Loucy (cell line): ENCODE measurements at regions not wholly inside any gene's neighbourhood (a gene's known extent, or its start where the extent isn't known, plus 50 kb on each side); places are given as distances from the start of the nearest gene placed in this dataset.

Experiments used
- H2AFZ ChIP-seq: fragments of 200-600 bp; sonication (generic); 2 replicates; pipeline ENCODE4 v1.6.0; 2016; ENCODE audit warnings: antibody characterized with exemption, mild to moderate bottlenecking, low read length, moderate library complexity
- H3F3A ChIP-seq: fragments of 200-600 bp; 2 replicates; pipeline ENCODE4 v1.6.0; 2016; ENCODE audit warnings: antibody characterized with exemption, low read depth, mild to moderate bottlenecking
- H3K27me3 ChIP-seq: fragments of 200-600 bp; sonication (generic); 2 replicates; pipeline ENCODE4 v1.6.1; 2014; ENCODE audit warnings: low read length, mild to moderate bottlenecking; ENCODE audit not compliant: insufficient read depth, poor library complexity, severe bottlenecking
- H3K36me3 ChIP-seq: fragments of 200-600 bp; sonication (generic); 2 replicates; pipeline ENCODE4 v1.6.1; 2016; ENCODE audit warnings: low read length; ENCODE audit not compliant: insufficient read depth
- H3K4me1 ChIP-seq: fragments of 200-600 bp; sonication (generic); 2 replicates; pipeline ENCODE4 v1.5.1; 2014; ENCODE audit warnings: low read length, mild to moderate bottlenecking; ENCODE audit not compliant: insufficient read depth, poor library complexity, severe bottlenecking
- H3K4me2 ChIP-seq: fragments of 200-600 bp; sonication (generic); 2 replicates; pipeline ENCODE4 v1.6.0; 2014; ENCODE audit warnings: antibody characterized with exemption, low read length, low read depth, mild to moderate bottlenecking; ENCODE audit not compliant: poor library complexity, severe bottlenecking
- H3K4me3 ChIP-seq: fragments of 200-600 bp; sonication (generic); 2 replicates; pipeline ENCODE4 v1.5.1; 2014; ENCODE audit warnings: low read length, mild to moderate bottlenecking, mixed read lengths; ENCODE audit not compliant: poor library complexity, severe bottlenecking
- H3K79me2 ChIP-seq: fragments of 200-600 bp; sonication (generic); 2 replicates; pipeline ENCODE4 v1.6.1; 2014; ENCODE audit warnings: low read length; ENCODE audit not compliant: insufficient read depth
- H3K9ac ChIP-seq: fragments of 200-600 bp; sonication (generic); 2 replicates; pipeline ENCODE4 v1.6.0; 2014; ENCODE audit warnings: mild to moderate bottlenecking, low read depth, low read length, moderate library complexity; ENCODE audit not compliant: poor library complexity, severe bottlenecking
- H3K9me2 ChIP-seq: fragments of 200-600 bp; sonication (generic); replicated peaks from 2 replicates; pipeline ENCODE4 v1.6.1; 2016; ENCODE audit warnings: low read depth, low read length, mixed read lengths
- H3K9me3 ChIP-seq: fragments of 200-600 bp; sonication (generic); 2 replicates; pipeline ENCODE4 v1.6.1; 2014; ENCODE audit warnings: mild to moderate bottlenecking, antibody characterized with exemption, low read length, low read depth; ENCODE audit not compliant: insufficient read depth
- H4K20me1 ChIP-seq: fragments of 200-600 bp; sonication (generic); 2 replicates; pipeline ENCODE4 v1.6.0; 2014; ENCODE audit warnings: antibody characterized with exemption, low read length, mild to moderate bottlenecking; ENCODE audit not compliant: insufficient read depth, poor library complexity, severe bottlenecking
- EZH2phosphoT487 ChIP-seq: fragments of 200-600 bp; IDR thresholded peaks from 2 replicates; pipeline ENCODE4 v1.6.1; 2018; ENCODE audit warnings: antibody characterized with exemption, mild to moderate bottlenecking, moderate library complexity, borderline replicate concordance
- TF ChIP-seq, protein P1 (sequence below): fragments of 200-600 bp; sonication (generic); conservative IDR thresholded peaks from 2 replicates; pipeline ENCODE4 v1.5.1; 2014; ENCODE audit warnings: mild to moderate bottlenecking, antibody characterized with exemption, low read length

DNA sequence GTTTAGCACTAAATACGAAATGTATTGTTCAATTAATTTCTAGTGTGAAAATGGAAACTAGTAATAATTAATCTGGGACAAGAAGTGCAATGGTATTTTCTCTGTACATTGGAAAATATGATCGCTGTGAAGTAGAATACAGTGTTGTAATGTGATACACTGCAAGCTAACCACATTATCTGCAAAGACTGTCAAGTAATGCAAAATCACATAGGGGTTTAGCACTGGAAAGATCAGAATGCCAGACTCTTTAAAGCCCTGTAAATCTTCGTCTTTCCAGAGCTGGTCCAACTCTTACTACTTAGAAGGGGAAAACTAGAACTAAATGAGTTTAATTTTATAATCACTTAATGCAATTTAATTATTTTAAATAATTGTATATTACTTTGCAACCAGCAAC lies 544.5 kb upstream of the ANO3 start:
- H3K9me3 ChIP-seq = no peaks in the 10 kb centered on the region
- H3K4me3 ChIP-seq = no peak overlapping the region
- no peaks in the 10 kb centered on the region for H3F3A ChIP-seq
- H3K36me3 ChIP-seq = no peaks in the 10 kb centered on the region
- H4K20me1 ChIP-seq = no peaks in the 10 kb centered on the region
- no peak for TF ChIP-seq EZH2phosphoT487
- TF ChIP-seq, protein P1, sequence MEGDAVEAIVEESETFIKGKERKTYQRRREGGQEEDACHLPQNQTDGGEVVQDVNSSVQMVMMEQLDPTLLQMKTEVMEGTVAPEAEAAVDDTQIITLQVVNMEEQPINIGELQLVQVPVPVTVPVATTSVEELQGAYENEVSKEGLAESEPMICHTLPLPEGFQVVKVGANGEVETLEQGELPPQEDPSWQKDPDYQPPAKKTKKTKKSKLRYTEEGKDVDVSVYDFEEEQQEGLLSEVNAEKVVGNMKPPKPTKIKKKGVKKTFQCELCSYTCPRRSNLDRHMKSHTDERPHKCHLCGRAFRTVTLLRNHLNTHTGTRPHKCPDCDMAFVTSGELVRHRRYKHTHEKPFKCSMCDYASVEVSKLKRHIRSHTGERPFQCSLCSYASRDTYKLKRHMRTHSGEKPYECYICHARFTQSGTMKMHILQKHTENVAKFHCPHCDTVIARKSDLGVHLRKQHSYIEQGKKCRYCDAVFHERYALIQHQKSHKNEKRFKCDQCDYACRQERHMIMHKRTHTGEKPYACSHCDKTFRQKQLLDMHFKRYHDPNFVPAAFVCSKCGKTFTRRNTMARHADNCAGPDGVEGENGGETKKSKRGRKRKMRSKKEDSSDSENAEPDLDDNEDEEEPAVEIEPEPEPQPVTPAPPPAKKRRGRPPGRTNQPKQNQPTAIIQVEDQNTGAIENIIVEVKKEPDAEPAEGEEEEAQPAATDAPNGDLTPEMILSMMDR = no peak
- no peaks in the 10 kb centered on the region for H3K4me1 ChIP-seq
- no peak overlapping the region for H2AFZ ChIP-seq
- no peaks in the 10 kb centered on the region for H3K79me2 ChIP-seq
- no peak overlapping the region for H3K9ac ChIP-seq
- no peak overlapping the region for H3K4me2 ChIP-seq
- no peaks in the 10 kb centered on the region for H3K9me2 ChIP-seq
- no peaks in the 10 kb centered on the region for H3K27me3 ChIP-seq

DNA sequence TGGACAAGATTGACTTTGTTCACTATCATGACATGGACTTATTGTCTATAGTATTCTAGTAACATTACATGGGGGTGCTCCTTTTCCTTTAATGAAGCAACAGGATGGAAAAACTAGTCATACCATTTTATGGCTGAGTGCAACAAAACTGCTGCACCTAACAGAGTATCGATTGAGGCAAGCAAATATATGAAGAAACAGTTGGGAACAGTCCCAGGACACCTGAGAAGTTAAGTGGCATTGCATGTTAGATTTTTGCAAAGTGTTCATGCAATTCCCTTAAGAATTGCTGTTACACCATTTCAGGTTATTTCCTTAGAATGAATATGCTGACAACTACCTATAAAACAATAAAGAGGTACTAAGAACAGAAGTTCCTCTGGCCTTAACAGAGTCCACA lies 541.5 kb upstream of the ANO3 start:
- TF ChIP-seq, protein P1 = no peak
- TF ChIP-seq EZH2phosphoT487 = no peak
- no peaks in the 10 kb centered on the region for H3K9me2 ChIP-seq
- no peaks in the 10 kb centered on the region for H3K9me3 ChIP-seq
- no peaks in the 10 kb centered on the region for H3K79me2 ChIP-seq
- no peaks in the 10 kb centered on the region for H3K36me3 ChIP-seq
- H3F3A ChIP-seq = no peaks in the 10 kb centered on the region
- H3K9ac ChIP-seq = no peak overlapping the region
- H3K4me3 ChIP-seq = no peak overlapping the region
- no peaks in the 10 kb centered on the region for H3K27me3 ChIP-seq
- H3K4me1 ChIP-seq = no peaks in the 10 kb centered on the region
- no peaks in the 10 kb centered on the region for H4K20me1 ChIP-seq
- no peak overlapping the region for H2AFZ ChIP-seq
- no peak overlapping the region for H3K4me2 ChIP-seq

DNA sequence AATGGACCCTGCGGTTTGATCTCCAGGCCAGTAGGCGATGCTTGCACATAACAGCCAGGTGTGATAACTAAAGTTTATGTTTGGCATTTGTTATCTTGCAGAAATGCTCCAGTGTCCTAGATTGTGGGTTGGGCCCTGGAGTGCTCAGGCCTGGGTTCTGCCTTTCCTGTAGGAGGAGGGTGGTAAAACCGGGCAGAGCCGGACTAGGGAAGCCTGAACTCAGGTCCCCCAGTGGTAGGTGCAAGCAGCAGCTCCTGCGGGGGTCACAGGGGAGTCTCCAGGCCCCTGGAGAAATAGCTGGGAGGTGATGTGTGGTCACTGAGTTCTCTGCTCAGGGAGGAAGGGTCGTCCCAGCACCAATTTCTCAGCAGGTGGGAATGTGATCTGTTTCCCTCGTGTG lies 538.3 kb upstream of the ANO3 start:
- no peaks in the 10 kb centered on the region for H4K20me1 ChIP-seq
- H3K9me3 ChIP-seq = no peaks in the 10 kb centered on the region
- H3K27me3 ChIP-seq = no peaks in the 10 kb centered on the region
- H2AFZ ChIP-seq = no peak overlapping the region
- H3K4me3 ChIP-seq = no peak overlapping the region
- no peaks in the 10 kb centered on the region for H3K79me2 ChIP-seq
- H3K4me1 ChIP-seq = no peaks in the 10 kb centered on the region
- TF ChIP-seq EZH2phosphoT487 = no peak
- TF ChIP-seq, protein P1 = no peak
- no peak overlapping the region for H3K4me2 ChIP-seq
- H3K36me3 ChIP-seq = no peaks in the 10 kb centered on the region
- no peaks in the 10 kb centered on the region for H3F3A ChIP-seq
- no peak overlapping the region for H3K9ac ChIP-seq
- no peaks in the 10 kb centered on the region for H3K9me2 ChIP-seq
